UCSD-AML1 (cell line): ENCODE measurements at regions not wholly inside any gene's neighbourhood (a gene's known extent, or its start where the extent isn't known, plus 50 kb on each side); places are given as distances from the start of the nearest gene placed in this dataset.
A peak's percentile ranks its signal among the peaks of the same experiment; 100 is the strongest.

Experiments
- DNase-seq: peaks from one replicate; lab custom pipeline; 2025; ENCODE audit not compliant: unreplicated experiment; lab: John Stamatoyannopoulos, UW

DNA sequence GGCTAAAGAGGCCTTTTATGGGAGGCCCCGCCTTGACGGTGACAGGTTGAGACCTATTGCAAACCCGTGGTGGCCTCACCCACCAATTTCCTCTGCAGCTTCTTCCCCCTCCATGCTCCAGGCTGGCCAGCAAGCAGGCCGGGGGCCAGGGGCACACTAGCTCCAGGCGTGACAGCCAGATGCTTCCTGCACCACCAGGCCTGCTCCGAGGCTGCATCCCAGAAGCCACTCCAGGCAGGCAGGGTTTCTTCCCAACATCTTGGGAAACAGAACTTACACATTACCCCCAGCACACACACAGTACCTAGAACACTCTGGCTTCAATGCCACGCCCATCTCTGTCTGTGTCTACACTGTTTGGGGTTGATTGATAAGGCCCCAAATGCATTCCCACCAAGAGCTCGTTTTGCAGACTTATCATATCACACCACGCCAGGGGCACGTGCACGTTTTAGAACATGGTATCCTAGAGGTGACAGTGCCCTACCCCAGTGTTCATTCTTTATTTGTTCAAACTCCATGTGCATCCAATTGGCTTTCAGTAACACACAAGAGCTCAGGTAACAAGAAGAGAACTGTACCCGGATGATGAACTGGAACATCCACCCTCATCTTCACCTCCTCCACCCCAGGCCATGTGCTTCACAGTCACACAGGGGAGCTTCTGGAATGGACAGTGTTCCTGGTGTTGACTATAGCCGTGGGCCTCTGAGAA is 221.4 kb upstream of the RREB1 start:
- peak; percentile 52 for DNase-seq

DNA sequence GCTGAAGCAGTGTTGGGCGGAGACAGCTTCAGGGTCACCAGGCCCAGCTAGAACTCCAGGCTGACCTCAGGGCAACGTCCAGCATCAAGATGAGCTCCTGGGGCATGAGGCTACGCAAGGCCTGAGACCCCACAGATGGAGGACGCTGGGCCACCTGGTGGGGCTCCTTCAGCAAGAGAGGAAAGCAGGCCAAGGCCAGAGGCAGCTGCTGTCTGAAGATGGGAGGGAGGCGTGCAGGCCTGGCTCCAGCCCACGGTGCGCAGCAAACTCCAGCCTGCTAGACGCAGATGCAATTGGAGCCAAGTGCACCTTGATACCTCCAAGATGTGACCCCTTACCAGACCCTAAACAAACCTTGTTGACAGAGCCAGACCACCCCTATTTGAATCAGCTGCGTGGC is 220.9 kb upstream of the RREB1 start:
- no peak for DNase-seq

DNA sequence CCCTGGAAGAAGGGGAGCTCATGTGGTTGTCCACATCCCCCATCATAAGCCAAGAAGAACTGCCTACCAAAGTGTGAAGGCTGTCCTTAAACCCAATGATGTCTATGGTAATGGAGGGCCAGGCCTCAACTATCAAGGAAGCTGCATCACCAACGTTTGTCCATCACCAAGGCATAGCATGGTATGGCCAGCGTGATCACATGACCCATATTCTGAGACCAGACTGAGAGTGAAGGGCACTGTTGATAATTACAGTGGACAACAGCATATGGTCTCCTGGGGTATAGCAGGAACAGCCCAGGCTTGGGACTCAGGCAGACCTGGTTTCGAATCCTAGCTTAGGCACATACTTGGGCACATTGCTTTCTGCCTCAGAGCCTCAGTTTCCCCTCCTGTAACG is 218.2 kb upstream of the RREB1 start:
- no peak for DNase-seq

DNA sequence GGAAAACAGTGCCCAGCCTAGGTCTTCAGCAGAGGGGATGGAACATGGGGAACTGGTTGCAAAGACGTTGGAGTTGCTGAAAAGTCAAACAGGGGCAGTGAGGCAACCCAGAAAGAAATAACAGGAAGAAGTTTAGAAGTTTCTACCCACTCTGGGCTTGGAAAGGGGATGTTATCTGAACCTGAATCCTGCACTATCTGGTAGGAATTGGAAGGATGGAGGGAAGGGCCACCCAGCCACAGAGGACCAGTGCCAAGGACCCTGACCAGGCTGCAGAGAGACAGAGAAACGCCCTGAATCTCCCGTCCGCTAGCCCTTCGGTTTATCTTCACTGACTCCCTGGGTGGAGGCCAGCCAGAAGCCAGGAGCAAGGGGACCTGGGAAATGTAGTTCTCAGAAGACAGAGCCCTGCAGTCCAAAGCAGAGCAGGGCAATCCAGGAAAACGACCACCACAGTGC is 217.3 kb upstream of the RREB1 start:
- no peak for DNase-seq

DNA sequence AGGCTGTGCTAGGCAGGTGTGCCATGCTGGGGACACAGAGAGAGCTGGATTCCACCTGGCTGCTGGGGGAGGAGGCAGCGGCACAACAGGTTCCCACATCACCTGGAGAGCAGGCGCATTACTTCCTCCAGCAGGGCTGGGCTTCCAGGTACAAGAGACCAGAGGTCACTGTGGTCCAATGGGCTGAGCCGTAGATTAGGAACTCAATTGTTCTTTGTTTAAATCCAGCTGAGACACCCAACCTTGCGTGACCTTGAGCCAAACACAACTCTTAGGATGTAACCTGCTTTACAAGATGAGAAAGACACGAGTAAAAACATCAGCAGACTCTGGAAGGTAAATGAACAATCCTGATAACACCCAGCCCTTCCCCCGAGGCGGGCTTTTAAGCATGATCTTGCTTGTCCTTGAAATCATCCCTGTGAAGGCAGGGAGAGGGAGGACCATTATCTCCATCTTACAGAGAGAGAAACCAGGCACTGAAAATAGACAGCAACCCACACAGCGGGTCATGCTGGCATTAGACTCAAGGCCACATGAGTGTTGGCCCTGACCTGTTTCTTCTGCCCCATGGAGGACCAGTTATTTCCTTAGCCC is 216.5 kb upstream of the RREB1 start:
- no peak for DNase-seq

DNA sequence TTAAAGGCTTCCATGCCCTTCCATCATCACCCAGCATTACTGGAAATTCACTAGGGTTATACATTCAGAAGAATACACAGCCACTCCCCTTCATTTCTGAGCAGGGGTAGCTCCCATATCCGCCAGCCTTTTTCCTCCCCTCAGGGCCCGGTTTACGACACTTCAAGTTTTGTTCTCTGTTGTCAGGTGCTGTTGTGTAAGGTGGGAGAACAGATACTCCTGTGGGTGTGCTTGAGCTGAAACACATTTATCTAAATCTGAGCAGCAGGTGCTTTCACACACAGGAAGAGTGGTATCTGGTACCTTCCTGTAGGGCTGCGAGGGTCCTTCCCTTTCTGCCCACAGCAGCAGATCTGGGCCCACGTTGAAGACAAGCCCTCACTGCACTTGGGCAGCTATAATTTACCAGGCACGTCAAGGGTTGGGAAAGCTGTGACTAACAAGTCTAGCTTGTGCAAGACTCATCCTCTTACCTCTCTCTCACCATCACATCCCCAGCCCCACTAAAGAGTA is 215.8 kb upstream of the RREB1 start:
- no peak for DNase-seq

DNA sequence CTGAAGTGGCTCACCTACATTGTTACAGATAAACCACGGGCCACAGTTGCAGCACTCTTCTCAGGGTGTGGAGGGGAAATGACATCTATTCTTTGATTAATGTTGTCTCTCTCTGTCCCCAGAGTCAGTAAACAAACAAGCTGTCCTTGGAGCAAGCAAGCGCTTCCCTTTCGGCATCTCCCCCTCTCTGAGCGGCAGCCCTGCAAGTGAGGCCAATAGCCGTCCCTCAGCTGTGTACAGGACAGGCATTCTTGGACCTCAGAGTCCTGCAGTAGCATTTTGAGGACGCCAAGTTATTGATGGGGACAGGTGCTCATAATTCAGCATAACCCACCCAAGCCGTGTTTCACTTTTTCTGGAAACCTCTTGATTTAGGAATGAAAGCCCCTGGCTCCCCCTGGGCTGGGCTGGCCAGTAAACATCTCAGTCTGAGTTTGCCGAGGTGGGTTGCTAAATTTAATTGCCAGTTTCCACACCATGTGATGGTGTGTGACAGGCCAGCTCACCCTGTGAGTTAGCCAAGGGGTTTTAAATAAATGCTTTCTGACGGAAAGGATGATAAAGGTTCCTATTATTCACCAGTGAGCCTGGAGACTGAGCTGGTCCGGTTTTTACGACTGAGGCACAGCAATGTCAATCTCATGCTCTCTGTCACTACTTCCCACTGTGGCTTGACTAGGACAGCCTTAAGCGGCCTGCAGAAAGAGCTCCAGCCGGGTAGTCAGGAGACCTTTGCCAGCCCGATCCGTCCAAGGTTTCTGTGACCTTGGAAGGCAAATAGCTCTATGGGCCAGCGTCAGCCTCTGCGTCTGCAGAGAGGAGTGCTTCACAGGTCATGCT is 214.8 kb upstream of the RREB1 start:
- DNase-seq, result no peak

DNA sequence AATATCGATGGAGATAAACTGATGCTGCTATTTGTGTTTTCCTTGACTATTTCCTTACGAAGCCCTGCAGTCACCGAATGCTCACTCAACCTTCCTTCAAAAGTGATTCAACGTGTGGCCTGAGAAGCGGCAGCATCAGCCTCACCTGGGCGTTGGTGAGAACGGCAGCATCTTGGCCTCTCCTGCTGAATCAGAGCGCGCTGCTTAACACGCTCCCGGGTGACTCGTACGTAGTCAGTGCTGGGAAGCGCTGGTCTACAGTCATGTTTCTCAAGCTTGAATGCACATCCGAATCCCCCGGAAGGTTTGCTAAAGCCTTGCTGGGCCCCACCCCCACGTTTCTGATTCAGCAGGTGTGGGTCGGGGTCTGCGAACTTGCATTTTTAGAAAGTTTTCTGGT is 214.1 kb upstream of the RREB1 start:
- no peak for DNase-seq

DNA sequence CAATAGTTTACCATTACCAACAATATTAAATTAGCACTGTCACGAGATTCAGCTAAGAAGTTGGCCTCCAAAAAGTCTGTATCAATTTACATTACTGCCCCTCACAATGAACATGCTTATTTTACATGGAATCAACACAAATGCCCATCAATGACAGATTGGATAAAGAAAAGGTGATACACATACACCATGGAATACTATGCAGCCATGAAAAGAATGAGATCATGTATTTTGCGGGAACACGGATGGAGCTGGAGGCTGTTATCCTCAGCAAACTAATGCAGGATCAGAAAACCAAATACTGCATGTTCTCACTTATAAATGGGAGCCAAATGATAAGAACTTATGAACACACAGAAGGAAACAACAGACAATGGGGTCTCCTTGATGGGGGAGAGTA is 211.8 kb upstream of the RREB1 start:
- no peak for DNase-seq

DNA sequence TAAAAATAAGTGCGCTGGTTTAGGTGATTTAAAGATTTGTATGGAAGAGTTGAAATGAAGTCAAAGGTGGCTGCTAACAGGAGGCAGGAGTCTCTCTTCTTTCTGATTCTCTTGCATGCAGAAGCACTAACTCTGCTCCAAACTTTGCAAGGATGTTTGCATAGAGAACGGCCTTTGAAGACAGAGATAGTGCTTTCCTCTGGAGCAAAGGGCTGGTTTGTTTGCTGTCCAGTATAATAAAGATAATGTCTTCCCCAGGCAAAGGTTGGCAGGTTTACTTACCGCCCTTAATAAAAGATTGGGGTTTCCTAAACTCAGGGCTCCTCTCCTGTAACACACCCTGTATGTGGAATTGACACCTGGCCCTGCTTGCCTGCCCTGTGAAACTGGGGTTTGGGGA is 210.6 kb upstream of the RREB1 start:
- no peak for DNase-seq

DNA sequence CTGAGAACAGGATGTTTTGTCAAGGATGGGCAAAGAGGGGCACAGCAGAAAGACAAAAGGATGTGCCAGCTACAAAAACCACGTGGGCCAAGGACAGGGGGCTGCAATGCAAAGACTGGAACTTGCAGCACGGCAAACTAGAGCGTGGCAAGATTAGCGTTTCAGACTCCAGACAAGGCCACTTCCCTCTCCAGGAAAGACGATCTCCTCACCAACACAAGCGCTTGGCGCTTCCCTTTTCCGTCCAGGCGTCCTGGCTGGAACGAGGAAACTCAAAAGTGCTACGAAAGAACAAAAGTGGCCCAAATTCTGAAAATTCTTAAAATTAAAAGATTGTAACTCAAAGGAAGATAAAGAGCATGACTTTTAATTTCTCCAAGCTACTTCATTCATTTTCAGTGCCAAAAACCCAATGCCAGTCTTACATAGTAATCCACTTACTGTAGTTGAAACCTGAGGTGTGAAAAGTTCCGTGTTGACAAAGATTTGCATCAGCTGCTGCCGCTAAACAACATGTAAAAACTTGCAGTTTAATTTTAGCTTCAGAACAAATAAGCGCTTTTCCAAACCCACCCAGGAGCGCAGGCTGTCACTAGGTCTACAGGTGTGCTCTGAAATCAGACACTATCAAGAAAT is 207.1 kb upstream of the RREB1 start:
- DNase-seq, result peak; percentile 35

DNA sequence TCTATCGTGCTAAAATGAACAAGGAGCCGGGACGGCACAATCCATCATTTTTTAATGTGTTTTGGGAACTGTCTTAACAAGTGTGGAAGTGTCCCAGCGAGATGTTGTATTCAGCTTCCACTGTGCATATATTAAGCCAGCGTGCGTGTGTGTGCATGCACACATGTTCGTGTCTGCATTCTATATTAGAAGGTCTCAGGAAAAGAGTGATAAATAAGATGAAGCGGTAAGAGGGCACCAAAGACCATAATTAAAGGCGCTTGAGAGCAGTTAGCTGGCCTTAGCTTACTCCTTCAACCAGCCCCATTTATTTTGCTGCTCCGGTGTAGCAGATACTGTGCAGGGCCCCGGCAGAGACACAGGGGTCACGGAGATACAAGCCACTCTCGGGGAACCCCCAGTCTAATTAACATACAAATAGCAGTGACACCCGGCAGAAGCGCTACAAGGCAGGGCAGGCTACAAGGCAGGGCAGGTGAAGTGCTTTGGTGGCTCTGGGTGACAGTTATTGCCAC is 206.5 kb upstream of the RREB1 start:
- DNase-seq, result no peak

DNA sequence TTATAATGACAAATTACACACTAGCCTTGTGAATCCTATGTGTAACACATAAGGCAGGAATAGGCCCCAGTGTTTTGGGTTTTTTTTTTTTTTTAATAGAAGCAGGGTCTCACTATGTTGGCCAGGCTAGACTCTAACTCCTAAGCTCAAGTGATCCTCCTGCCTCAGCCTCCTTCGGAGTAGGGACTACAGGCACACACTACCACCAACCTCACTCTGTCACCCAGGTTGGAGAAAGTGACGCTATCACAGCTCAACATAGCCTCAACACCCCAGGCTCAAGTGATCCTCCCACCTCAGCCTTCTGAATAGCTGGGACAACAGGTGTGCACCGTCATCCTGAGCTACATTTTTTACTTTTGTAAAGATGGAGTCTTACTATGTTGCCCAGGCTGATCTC is 205.8 kb upstream of the RREB1 start:
- DNase-seq, result no peak

DNA sequence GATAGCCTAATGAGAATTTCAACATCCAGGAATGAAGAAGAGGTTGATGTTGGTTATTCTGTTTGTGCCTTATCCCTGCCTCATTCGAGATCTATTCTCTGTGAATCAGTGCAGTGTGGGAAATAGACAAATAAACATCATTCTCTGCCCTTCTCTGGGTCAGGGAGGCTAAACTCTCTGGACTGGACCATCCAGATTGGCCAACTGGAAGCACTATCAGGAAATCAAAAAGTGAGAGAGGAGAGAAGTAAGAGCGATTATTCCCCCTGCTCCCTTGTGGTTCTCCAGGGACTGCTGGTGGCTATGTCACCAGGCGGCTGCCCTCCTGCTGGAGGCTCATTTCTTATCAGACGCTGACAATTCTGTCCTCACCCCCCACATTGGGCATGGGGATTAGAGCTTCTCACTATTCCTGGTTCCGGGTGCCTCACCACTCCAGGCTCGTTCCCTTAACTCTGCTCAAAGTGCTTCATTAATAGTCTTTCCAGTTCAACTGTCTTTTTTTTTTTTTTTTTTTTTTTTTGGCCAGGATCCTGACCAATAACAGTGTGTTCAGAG is 201.7 kb upstream of the RREB1 start:
- no peak for DNase-seq

DNA sequence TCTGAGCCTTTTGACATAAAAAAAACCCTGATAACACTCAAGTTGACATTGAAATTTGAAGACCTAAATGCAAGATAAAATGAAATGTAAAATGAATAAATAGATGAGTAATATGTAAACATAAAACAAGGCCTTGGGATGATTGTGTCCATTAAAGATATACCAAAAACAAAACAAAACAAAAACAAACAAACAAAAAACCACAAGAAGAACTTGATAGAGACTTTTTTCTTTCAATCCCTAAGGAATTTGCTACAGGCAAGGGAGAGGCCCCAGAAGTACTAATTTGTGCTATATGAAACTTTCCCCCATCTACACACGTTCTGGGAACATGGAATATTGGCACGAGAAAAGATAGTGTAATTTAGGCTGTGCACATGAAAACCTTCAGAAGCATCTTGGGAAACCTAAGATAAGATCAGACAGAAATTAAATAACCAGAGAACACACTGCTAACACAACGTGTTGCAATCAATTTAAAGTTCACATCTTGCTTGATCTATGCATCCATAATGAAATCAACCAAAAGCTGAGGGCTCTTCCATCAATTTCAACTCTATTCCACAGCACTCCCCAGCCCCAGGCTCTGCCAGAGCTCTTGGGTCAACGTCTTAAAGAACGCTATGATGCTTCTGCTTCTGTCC is 201.1 kb upstream of the RREB1 start:
- no peak for DNase-seq

DNA sequence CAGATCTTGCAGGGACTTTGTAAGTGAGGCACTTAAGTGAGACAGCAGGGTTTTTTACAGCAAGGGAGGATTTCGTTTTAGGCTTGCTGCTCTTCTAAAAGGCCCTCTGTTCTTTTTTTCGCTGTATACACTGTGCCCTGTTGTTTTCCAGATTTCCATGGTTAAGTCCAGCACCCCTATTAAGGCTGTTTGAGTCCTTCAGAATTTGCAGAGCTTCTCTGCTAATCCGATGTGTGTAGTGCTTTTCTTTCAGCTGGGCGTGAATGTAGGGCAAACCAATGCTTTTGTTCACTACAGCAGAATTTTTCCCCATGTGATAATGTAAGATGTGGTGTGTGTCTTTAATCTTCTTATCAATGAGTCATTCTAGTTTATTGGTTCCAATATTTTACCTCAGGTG is 200.5 kb upstream of the RREB1 start:
- no peak for DNase-seq

DNA sequence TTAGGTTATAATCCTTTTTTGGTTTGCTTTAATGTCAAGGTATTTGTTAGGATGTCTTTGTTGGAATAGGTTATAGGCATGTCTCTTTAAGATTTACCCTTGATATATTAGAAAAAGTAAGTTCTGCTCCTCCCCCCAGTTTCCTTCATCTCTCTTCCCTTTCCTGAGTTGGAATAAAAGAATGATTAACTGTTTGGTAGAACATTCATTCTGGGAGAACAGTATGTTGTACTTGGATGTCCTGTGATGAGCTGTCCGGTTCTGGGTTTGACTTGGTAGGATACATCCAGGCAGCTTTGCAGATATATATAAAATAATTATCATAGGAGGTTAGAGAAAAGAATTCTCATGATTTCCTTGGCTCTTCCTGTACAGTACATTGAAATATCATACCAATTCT is 199.6 kb upstream of the RREB1 start:
- no peak for DNase-seq

DNA sequence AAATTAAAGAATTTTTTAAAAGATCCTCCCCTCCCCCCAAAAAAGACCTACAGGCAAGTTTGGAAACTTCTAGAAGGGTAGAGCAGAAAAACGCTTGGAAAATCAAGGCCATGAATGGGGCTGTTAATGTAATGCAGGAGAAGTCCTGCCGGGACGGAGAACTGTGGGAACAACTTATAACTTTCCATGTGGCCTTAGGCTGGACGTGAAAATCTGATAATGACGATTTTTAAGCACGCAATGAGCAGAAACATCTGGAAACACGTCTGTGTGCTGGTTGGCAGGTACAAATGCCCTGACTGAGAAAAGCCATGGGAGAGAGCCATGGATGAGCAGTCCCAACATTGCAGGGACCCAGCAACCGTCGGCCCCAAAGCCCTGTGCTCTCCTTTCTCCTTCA is 198.7 kb upstream of the RREB1 start:
- DNase-seq, result no peak

DNA sequence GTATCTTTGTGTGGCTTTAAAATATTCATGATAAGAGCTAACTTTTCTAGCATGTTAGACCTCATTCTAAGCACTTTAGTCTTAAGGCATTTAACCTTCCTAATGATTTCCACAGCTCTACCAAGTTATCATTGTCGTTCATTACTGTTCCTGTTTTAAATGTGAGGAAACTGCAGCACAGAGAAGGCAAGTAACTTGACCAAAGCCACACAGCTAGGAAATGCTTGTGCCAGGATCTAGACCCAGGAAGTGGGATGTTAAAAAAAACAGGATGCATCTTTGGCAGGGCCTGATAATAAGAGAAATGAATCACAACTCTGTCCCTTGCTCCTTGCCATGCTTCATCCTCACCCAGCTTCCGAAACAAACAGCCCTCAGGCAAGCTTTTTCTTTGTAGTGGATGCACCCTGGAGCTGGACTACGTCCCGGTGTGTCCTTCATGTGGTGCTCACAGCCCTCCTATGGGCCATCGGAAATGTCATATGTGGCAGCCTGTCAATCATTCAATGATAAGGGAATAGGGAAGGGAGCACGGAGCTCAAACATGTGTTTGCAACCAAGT is 196.9 kb upstream of the RREB1 start:
- DNase-seq, result no peak

DNA sequence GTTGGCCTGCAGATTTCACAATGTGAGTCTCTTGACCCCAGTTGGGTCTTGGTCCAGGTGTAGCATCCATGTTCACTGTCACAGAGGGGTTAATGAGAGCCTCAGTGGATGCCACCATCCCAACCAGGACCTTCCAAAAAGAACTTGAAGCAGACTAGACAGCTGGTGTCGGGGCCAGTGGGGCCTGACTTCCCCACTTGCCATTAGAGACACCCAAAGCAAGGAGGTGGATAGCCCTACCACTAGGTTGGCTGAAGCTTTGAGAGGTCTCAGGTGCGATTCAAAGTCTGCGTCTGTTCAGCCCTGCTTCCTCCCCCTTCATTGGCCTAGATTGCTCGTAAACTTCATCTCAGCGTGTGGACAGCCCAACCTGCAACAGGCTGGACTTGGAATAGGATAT is 196.4 kb upstream of the RREB1 start:
- no peak for DNase-seq
